ENCODE measurements at regions not wholly inside any gene's neighbourhood (a gene's known extent, or its start where the extent isn't known, plus 50 kb on each side); places are given as distances from the start of the nearest gene placed in this dataset.

GRCh38 chr17:77717941-77718668 is 240.4 kb upstream of the TNRC6C start:
- DNase-seq (ENCODE audit: low read depth, low spot score): no peak

- DNase-seq (ENCODE audit: low read depth, low spot score): no peak
These were observed 239.9 kb upstream of the TNRC6C start for GRCh38 chr17:77718669-77718961.

GRCh38 chr17:77719806-77720205 is 238.7 kb upstream of the TNRC6C start:
- no peak for DNase-seq (ENCODE audit: low read depth, low spot score)

GRCh38 chr17:77720946-77721845 is 237.3 kb upstream of the TNRC6C start:
- DNase-seq (ENCODE audit: low read depth, low spot score): no peak

GRCh38 chr17:77721846-77722160 is 236.7 kb upstream of the TNRC6C start:
- DNase-seq (ENCODE audit: low read depth, low spot score): no peak

- DNase-seq (ENCODE audit: low read depth, low spot score): no peak
These were observed 236.1 kb upstream of the TNRC6C start for GRCh38 chr17:77722366-77722765.

GRCh38 chr17:77723071-77723908 is 235.2 kb upstream of the TNRC6C start:
- DNase-seq (ENCODE audit: low read depth, low spot score): no peak

- DNase-seq (ENCODE audit: low read depth, low spot score): no peak
These were observed 234.3 kb upstream of the TNRC6C start for GRCh38 chr17:77723909-77724875.

GRCh38 chr17:77724876-77725615 is 233.5 kb upstream of the TNRC6C start:
- DNase-seq (ENCODE audit: low read depth, low spot score): no peak

- DNase-seq (ENCODE audit: low read depth, low spot score): no peak
These were observed 232.7 kb upstream of the TNRC6C start for GRCh38 chr17:77725846-77726245.

GRCh38 chr17:77726549-77727006 is 231.9 kb upstream of the TNRC6C start:
- no peak for DNase-seq (ENCODE audit: low read depth, low spot score)

GRCh38 chr17:77727037-77727615 is 231.4 kb upstream of the TNRC6C start:
- no peak for DNase-seq (ENCODE audit: low read depth, low spot score)

- DNase-seq (ENCODE audit: low read depth, low spot score): no peak
These were observed 230.1 kb upstream of the TNRC6C start for GRCh38 chr17:77728474-77728795.

- no peak for DNase-seq (ENCODE audit: low read depth, low spot score)
These were observed 229.6 kb upstream of the TNRC6C start for GRCh38 chr17:77728871-77729270.

GRCh38 chr17:77729587-77729986 is 228.9 kb upstream of the TNRC6C start:
- DNase-seq (ENCODE audit: low read depth, low spot score): no peak

- no peak for DNase-seq (ENCODE audit: low read depth, low spot score)
These were observed 228.1 kb upstream of the TNRC6C start for GRCh38 chr17:77730376-77730775.

GRCh38 chr17:77733576-77734296 is 224.8 kb upstream of the TNRC6C start:
- DNase-seq (ENCODE audit: low read depth, low spot score): no peak

- peak; percentile 83 for DNase-seq (ENCODE audit: low read depth, low spot score)
These were observed 224.0 kb upstream of the TNRC6C start for GRCh38 chr17:77734371-77735080.

- DNase-seq (ENCODE audit: low read depth, low spot score): peak; percentile 41
These were observed 223.4 kb upstream of the TNRC6C start for GRCh38 chr17:77735081-77735565.

All from ELF-1 (cell line).